Karpas-422 (cell line): ENCODE measurements at regions not wholly inside any gene's neighbourhood (a gene's known extent, or its start where the extent isn't known, plus 50 kb on each side); places are given as distances from the start of the nearest gene placed in this dataset.

Experiments used
- DNase-seq: peaks from one replicate; pipeline ENCODE4 v3.0.0-alpha.2; 2015
- H2AFZ ChIP-seq: fragments of 200-600 bp; sonication (generic); 2 replicates; pipeline ENCODE4 v1.6.1; 2014; ENCODE audit warnings: antibody characterized with exemption, low read length, mixed read lengths
- H3K27ac ChIP-seq: fragments of 200-600 bp; sonication (generic); 2 replicates; pipeline ENCODE4 v1.5.1; 2014; ENCODE audit warnings: mild to moderate bottlenecking, low read length, moderate library complexity
- H3K27me3 ChIP-seq: fragments of 200-600 bp; sonication (generic); 2 replicates; pipeline ENCODE4 v1.6.1; 2014; ENCODE audit warnings: low read length, mixed read lengths
- H3K36me3 ChIP-seq: fragments of 200-600 bp; sonication (generic); 2 replicates; pipeline ENCODE4 v1.6.1; 2014; ENCODE audit warnings: low read length, mixed read lengths; ENCODE audit not compliant: insufficient read depth
- H3K4me1 ChIP-seq: fragments of 200-600 bp; sonication (generic); 2 replicates; pipeline ENCODE4 v1.6.1; 2014; ENCODE audit warnings: mild to moderate bottlenecking, low read length, mixed read lengths
- H3K4me2 ChIP-seq: fragments of 200-600 bp; sonication (generic); 2 replicates; pipeline ENCODE4 v1.6.1; 2014; ENCODE audit warnings: low read length, low read depth, mild to moderate bottlenecking; ENCODE audit not compliant: poor library complexity, severe bottlenecking
- H3K4me3 ChIP-seq: fragments of 200-600 bp; sonication (generic); 2 replicates; pipeline ENCODE4 v1.5.1; 2014; ENCODE audit warnings: mild to moderate bottlenecking, antibody characterized with exemption, low read length, mixed read lengths
- H3K79me2 ChIP-seq: fragments of 200-600 bp; sonication (generic); 2 replicates; pipeline ENCODE4 v1.6.1; 2014; ENCODE audit warnings: mild to moderate bottlenecking, low read length, mixed read lengths
- H3K9ac ChIP-seq: fragments of 200-600 bp; sonication (generic); 2 replicates; pipeline ENCODE4 v1.6.0; 2014; ENCODE audit warnings: low read length
- H3K9me2 ChIP-seq: fragments of 200-600 bp; sonication (generic), shearing (Covaris generic); replicated peaks from 2 replicates; pipeline ENCODE4 v1.6.0; 2014; ENCODE audit warnings: mild to moderate bottlenecking, low read length, moderate library complexity; ENCODE audit not compliant: insufficient read depth
- H3K9me3 ChIP-seq: fragments of 300-700, 200-600 bp; sonication (generic); 2 replicates; pipeline ENCODE4 v1.6.1; 2014; ENCODE audit warnings: low read length, mixed read lengths
- H4K20me1 ChIP-seq: fragments of 200-600 bp; sonication (generic); 2 replicates; pipeline ENCODE4 v1.6.1; 2014; ENCODE audit warnings: mild to moderate bottlenecking, antibody characterized with exemption, low read length, low read depth; ENCODE audit not compliant: insufficient read depth

DNA sequence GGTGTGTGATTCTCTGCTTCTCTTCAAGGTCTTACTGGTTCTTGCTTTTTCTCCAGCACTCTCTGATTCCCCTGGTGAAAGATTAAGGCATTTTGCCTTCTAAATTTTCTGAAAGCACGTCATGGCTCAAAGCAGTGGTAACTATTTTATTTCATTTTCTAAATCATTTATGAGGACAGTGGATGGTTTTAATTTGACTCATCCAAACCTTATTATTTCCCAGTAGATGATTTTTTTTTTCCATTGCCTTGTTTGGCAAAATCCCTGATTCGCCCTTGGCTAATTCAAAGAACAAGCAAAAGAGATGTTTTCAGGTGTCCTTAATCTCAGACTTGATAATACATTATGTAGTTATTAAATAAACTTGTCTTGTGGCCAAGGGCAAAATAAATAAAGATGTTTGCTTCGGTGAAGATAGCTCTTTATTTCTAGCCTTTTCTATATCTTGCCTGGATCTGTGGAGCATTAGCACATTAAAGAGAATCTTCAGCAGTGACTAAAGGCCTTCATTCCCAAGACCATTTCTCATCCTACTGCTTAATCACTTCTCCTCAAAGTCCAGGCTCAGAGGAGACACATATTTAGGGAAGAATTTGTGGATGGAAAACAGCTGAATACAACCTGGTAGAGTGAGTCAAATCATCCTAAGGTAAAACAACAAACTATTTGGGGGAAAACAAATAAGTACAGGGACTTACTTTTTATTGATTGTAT, 359.8 kb downstream of the DUSP10 start:
- H3K79me2 ChIP-seq = no peaks in the 10 kb centered on the region
- no peak for DNase-seq
- no peaks in the 10 kb centered on the region for H3K9me2 ChIP-seq
- no peaks in the 10 kb centered on the region for H3K36me3 ChIP-seq
- H2AFZ ChIP-seq = no peak overlapping the region
- no peak overlapping the region for H3K27ac ChIP-seq
- no peaks in the 10 kb centered on the region for H3K9me3 ChIP-seq
- H3K27me3 ChIP-seq = no peaks in the 10 kb centered on the region
- no peaks in the 10 kb centered on the region for H4K20me1 ChIP-seq
- no peak overlapping the region for H3K4me3 ChIP-seq
- H3K4me2 ChIP-seq = no peak overlapping the region
- H3K9ac ChIP-seq = no peak overlapping the region
- H3K4me1 ChIP-seq = no peaks in the 10 kb centered on the region

GRCh38 chr1:221392453-221392852, 349.4 kb downstream of the DUSP10 start:
- Histone ChIP-seq H3K27ac (no peak overlapping the region), H3K27me3 (no peaks in the 10 kb centered on the region)
- DNase-seq = no peak

DNA sequence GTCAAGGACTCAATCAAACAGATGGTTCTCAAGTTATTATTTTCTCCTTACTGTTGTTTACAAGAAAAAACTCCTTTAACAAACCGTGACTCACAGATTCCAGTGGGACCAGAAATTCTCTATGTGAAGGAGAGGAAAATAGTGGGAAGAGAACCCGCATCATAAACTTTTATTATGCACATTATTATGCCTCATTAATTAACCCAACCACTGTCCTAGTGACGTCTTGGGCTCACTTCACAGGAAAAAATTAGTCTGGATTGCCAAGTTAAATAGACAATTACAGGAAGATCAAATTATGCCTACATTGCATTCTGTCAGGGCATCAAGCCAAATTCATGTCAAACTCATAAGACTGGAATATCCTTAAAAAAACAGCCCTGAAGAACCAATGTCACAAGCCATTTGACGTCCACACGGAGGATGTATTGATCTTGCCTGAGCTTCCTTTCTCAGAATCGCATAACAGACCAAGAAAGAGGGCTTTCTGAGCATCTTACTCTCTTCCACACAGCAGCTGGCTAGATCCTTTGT, 347.8 kb downstream of the DUSP10 start:
- Histone ChIP-seq H4K20me1 (no peaks in the 10 kb centered on the region), H3K4me1 (no peaks in the 10 kb centered on the region), H3K36me3 (no peaks in the 10 kb centered on the region), H2AFZ (no peak overlapping the region), H3K27ac (no peak overlapping the region), H3K4me2 (no peak overlapping the region), H3K9me2 (no peaks in the 10 kb centered on the region), H3K79me2 (no peaks in the 10 kb centered on the region), H3K9ac (no peak overlapping the region), H3K4me3 (no peak overlapping the region), H3K9me3 (no peaks in the 10 kb centered on the region), H3K27me3 (no peaks in the 10 kb centered on the region)
- no peak for DNase-seq

More at GRCh38 chr1:221392453-221392852, 349.4 kb downstream of the DUSP10 start:
- Histone ChIP-seq H4K20me1 (no peaks in the 10 kb centered on the region), H3K4me1 (no peaks in the 10 kb centered on the region), H3K9me3 (no peaks in the 10 kb centered on the region), H3K36me3 (no peaks in the 10 kb centered on the region), H3K9ac (no peak overlapping the region), H3K9me2 (no peaks in the 10 kb centered on the region), H3K4me3 (no peak overlapping the region), H2AFZ (no peak overlapping the region), H3K4me2 (no peak overlapping the region), H3K79me2 (no peaks in the 10 kb centered on the region)

DNA sequence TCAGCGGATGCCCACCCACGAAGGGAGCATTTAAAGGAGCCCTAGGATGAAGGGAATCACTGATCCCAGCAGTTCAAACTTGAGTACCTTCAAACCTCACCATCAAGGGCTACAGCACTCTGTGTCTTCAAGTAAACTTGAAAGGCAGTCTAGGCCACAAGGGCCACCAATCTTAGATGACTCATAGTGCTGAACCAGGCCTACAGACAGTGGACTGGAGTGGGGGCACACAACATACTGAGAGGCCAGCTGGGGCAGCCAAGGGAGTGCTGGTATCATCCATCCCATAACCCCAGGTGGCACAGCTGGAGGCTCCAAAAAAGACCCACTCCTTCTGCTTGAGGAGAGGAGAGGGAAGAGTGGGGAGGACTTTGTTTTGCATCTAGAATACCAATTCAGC, 345.4 kb downstream of the DUSP10 start:
- no peak overlapping the region for H2AFZ ChIP-seq
- no peaks in the 10 kb centered on the region for H4K20me1 ChIP-seq
- no peaks in the 10 kb centered on the region for H3K36me3 ChIP-seq
- no peaks in the 10 kb centered on the region; the same call in 1 of the 2 replicates for H3K27me3 ChIP-seq
- no peak overlapping the region for H3K4me2 ChIP-seq
- no peak overlapping the region for H3K4me3 ChIP-seq
- H3K9me3 ChIP-seq = no peaks in the 10 kb centered on the region
- peaks cover 3% of the 10 kb centered on the region; the same call in 1 of the 2 replicates for H3K9me2 ChIP-seq
- no peak overlapping the region for H3K9ac ChIP-seq
- H3K27ac ChIP-seq = no peak overlapping the region
- DNase-seq = no peak
- H3K79me2 ChIP-seq = no peaks in the 10 kb centered on the region
- no peaks in the 10 kb centered on the region for H3K4me1 ChIP-seq

- Histone ChIP-seq H2AFZ (no peak overlapping the region), H3K27ac (no peak overlapping the region), H4K20me1 (no peaks in the 10 kb centered on the region), H3K4me3 (no peak overlapping the region), H3K27me3 (no peaks in the 10 kb centered on the region; the same call in 1 of the 2 replicates), H3K9me3 (no peaks in the 10 kb centered on the region), H3K4me1 (no peaks in the 10 kb centered on the region), H3K4me2 (no peak overlapping the region), H3K36me3 (no peaks in the 10 kb centered on the region), H3K9me2 (peaks cover 3% of the 10 kb centered on the region; the same call in 1 of the 2 replicates), H3K79me2 (no peaks in the 10 kb centered on the region), H3K9ac (no peak overlapping the region)
- no peak for DNase-seq
Observed at GRCh38 chr1:221397141-221397540, 344.7 kb downstream of the DUSP10 start.

- Histone ChIP-seq H3K4me2 (no peak overlapping the region), H3K27me3 (no peaks in the 10 kb centered on the region; the same call in 1 of the 2 replicates), H2AFZ (no peak overlapping the region), H3K79me2 (no peaks in the 10 kb centered on the region), H3K4me1 (no peaks in the 10 kb centered on the region), H3K4me3 (no peak overlapping the region), H4K20me1 (no peaks in the 10 kb centered on the region), H3K36me3 (no peaks in the 10 kb centered on the region), H3K9me2 (peaks cover 3% of the 10 kb centered on the region; the same call in 1 of the 2 replicates), H3K9ac (no peak overlapping the region), H3K27ac (no peak overlapping the region), H3K9me3 (no peaks in the 10 kb centered on the region)
- DNase-seq = no peak
Observed at GRCh38 chr1:221397606-221398005, 344.3 kb downstream of the DUSP10 start.

DNA sequence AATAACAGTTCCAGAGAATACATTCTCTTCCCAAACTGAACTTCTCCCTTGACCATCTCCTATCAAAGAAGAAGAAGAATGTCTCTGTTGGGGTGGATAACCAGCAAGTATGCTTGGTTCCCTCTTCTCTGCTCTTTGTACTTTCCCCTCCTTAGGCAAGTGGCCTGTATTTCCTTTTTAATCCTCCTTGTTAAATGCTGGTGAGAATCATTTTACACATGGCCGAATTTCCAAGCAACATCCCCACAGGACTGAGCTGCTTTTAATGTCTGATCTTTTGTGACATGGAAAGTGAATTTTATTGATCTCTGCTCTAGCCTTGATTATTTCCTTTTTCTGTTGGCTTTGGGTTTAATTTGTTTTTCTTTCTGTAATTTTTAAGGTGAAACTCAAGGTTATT, 336.7 kb downstream of the DUSP10 start:
- H3K27me3 ChIP-seq = no peaks in the 10 kb centered on the region; the same call in 1 of the 2 replicates
- H3K4me1 ChIP-seq = no peaks in the 10 kb centered on the region
- H3K27ac ChIP-seq = no peak overlapping the region
- no peaks in the 10 kb centered on the region for H3K36me3 ChIP-seq
- H3K9me2 ChIP-seq = peaks cover 3% of the 10 kb centered on the region; the same call in 1 of the 2 replicates
- H3K9me3 ChIP-seq = no peaks in the 10 kb centered on the region
- H3K9ac ChIP-seq = no peak overlapping the region
- no peaks in the 10 kb centered on the region for H3K79me2 ChIP-seq
- no peak overlapping the region for H2AFZ ChIP-seq
- H3K4me3 ChIP-seq = no peak overlapping the region
- no peak for DNase-seq
- H4K20me1 ChIP-seq = no peaks in the 10 kb centered on the region
- H3K4me2 ChIP-seq = no peak overlapping the region

GRCh38 chr1:221408117-221408803, 333.6 kb downstream of the DUSP10 start:
- Histone ChIP-seq H3K4me2 (no peak overlapping the region), H2AFZ (no peak overlapping the region), H3K27ac (no peak overlapping the region), H3K4me1 (no peaks in the 10 kb centered on the region), H3K79me2 (no peaks in the 10 kb centered on the region), H3K9me3 (no peaks in the 10 kb centered on the region), H4K20me1 (no peaks in the 10 kb centered on the region), H3K9me2 (no peaks in the 10 kb centered on the region), H3K36me3 (no peaks in the 10 kb centered on the region), H3K27me3 (no peaks in the 10 kb centered on the region), H3K9ac (no peak overlapping the region), H3K4me3 (no peak overlapping the region)
- no peak for DNase-seq
